Naive thymus-derived CD4-positive, alpha-beta T cell (primary cell): ENCODE measurements at regions not wholly inside any gene's neighbourhood (a gene's known extent, or its start where the extent isn't known, plus 50 kb on each side); places are given as distances from the start of the nearest gene placed in this dataset.

Source experiments
- ATAC-seq: fragments of 150-1000 bp; cut with Tn5 transposase; 2 replicates; pipeline ENCODE4 v1.10.0; 2021; ENCODE audit warnings: mild to moderate bottlenecking, moderate library complexity
- CTCF ChIA-PET: fragments of 350-600 bp; sonication (Branson Sonifier 250); formaldehyde crosslinking; loops from one replicate; lab custom pipeline; 2021; ENCODE audit warnings: antibody characterized with exemption; lab: Charles Lee
- POLR2A ChIA-PET: fragments of 350-600 bp; sonication (Branson Sonifier 250); formaldehyde crosslinking; loops from one replicate; lab custom pipeline; 2021; ENCODE audit warnings: antibody characterized with exemption, inconsistent platforms; lab: Charles Lee
- DNase-seq, 9 donors: peaks; one replicate each; pipeline versions ENCODE4 v3.0.0 to v3.0.0-alpha.2; 2020 to 2022; ENCODE audit warnings: mixed read lengths in 1 of 9
- H3K27ac ChIP-seq: one replicate; pipeline ENCODE4 v1.7.0; 2013; ENCODE audit warnings: mild to moderate bottlenecking, low read depth, low read length, moderate library complexity
- H3K27me3 ChIP-seq, 2 donors: one replicate each; pipeline ENCODE4 v1.7.0; 2013; ENCODE audit warnings: low read length in 2 of 2, mild to moderate bottlenecking in 2 of 2, moderate library complexity in 2 of 2; ENCODE audit not compliant: control insufficient read depth in 2 of 2, insufficient read depth in 2 of 2
- H3K36me3 ChIP-seq, 3 experiments: 1 replicate in 2 of 3; 2 replicates in 1 of 3; pipeline ENCODE4 v1.7.0; 2013; ENCODE audit warnings: low read length in 3 of 3, mild to moderate bottlenecking in 3 of 3, moderate library complexity in 1 of 3; ENCODE audit not compliant: insufficient read depth in 3 of 3, control insufficient read depth in 2 of 3
- H3K4me1 ChIP-seq, 2 donors: one replicate each; pipeline ENCODE4 v1.7.0; 2013; ENCODE audit warnings: low read length in 2 of 2, mild to moderate bottlenecking in 2 of 2, moderate library complexity in 1 of 2; ENCODE audit not compliant: control insufficient read depth in 2 of 2, insufficient read depth in 2 of 2
- H3K4me3 ChIP-seq: 2 replicates; pipeline ENCODE4 v1.7.0; 2013; ENCODE audit warnings: mild to moderate bottlenecking, low read length
- H3K9me3 ChIP-seq, 3 experiments: 1 replicate in 2 of 3; 2 replicates in 1 of 3; pipeline ENCODE4 v1.7.0; 2013; ENCODE audit warnings: low read length in 3 of 3; ENCODE audit not compliant: control insufficient read depth in 2 of 3
- H3K27ac Mint-ChIP-seq, 9 donors: one replicate each; pipeline ENCODE4 v1.8.0; 2020 to 2022; ENCODE audit warnings: mixed read lengths in 9 of 9, mild to moderate bottlenecking in 8 of 9, moderate library complexity in 5 of 9, inconsistent platforms in 2 of 9
- H3K27me3 Mint-ChIP-seq, 5 donors: one replicate each; pipeline ENCODE4 v1.8.0; 2021 to 2022; ENCODE audit warnings: mixed read lengths in 5 of 5, mild to moderate bottlenecking in 1 of 5
- H3K36me3 Mint-ChIP-seq, 5 donors: one replicate each; pipeline ENCODE4 v1.8.0; 2020 to 2022; ENCODE audit warnings: mixed read lengths in 5 of 5, mild to moderate bottlenecking in 3 of 5, inconsistent platforms in 1 of 5
- H3K4me1 Mint-ChIP-seq, 7 donors: one replicate each; pipeline ENCODE4 v1.8.0; 2020 to 2022; ENCODE audit warnings: mixed read lengths in 7 of 7, mild to moderate bottlenecking in 3 of 7, inconsistent platforms in 1 of 7
- H3K4me3 Mint-ChIP-seq, 10 donors: one replicate each; pipeline ENCODE4 v1.8.0; 2020 to 2022; ENCODE audit warnings: mild to moderate bottlenecking in 10 of 10, mixed read lengths in 10 of 10, moderate library complexity in 6 of 10, inconsistent platforms in 2 of 10
- H3K9me3 Mint-ChIP-seq, 11 donors: one replicate each; pipeline ENCODE4 v1.8.0; 2020 to 2022; ENCODE audit warnings: mixed read lengths in 11 of 11, mild to moderate bottlenecking in 4 of 11, inconsistent platforms in 1 of 11, moderate library complexity in 1 of 11
- intact Hi-C, 2 donors: fragments of 100-400 bp; cut with micrococcal nuclease; formaldehyde crosslinking; loops; one replicate each; pipeline ENCODE4 v1.15.1; 2023

GRCh38 chr3:16808393-16809107 lies 76.2 kb upstream of the PLCL2 start:
- peaks cover 8 to 36% (median 25%) of the 10 kb centered on the region in 7 donors for H3K4me1 Mint-ChIP-seq
- H3K4me3 ChIP-seq: no peak overlapping the region
- CTCF ChIA-PET: interaction anchor here (0.6 to 1.5 kb wide), 7 partner anchors 19 to 931 kb away, joined by 3 to 4 read pairs (median 3); no protein-coding TSS in a partner anchor
- peaks cover 0 to 1% (median 0%) of the 10 kb centered on the region in 11 donors for H3K9me3 Mint-ChIP-seq
- H3K27ac ChIP-seq: no peak overlapping the region
- intact Hi-C loops: loop anchor here in 1 of 2 donors (1.0 to 5.0 kb wide), 5 partner anchors 76 to 425 kb away; partner anchors contain the start of gene PLCL2
- H3K27me3 Mint-ChIP-seq: peaks cover 0 to 43% (median 0%) of the 10 kb centered on the region in 5 donors
- no peaks in the 10 kb centered on the region for H3K27me3 ChIP-seq
- H3K4me3 Mint-ChIP-seq: no peak overlapping the region
- H3K4me1 ChIP-seq: peaks cover 13 to 14% of the 10 kb centered on the region in 2 donors
- no peak for ATAC-seq
- H3K27ac Mint-ChIP-seq: no peak overlapping the region
- H3K36me3 Mint-ChIP-seq: no peaks in the 10 kb centered on the region
- H3K9me3 ChIP-seq: no peaks in the 10 kb centered on the region
- H3K36me3 ChIP-seq: no peaks in the 10 kb centered on the region
- peak in 2 of 9 donors; percentile 8 to 16 for DNase-seq
- POLR2A ChIA-PET: interaction anchor here (0.7 to 1.7 kb wide), 2 partner anchors 15 to 34 kb away, joined by 3 read pairs; no protein-coding TSS in a partner anchor

DNA sequence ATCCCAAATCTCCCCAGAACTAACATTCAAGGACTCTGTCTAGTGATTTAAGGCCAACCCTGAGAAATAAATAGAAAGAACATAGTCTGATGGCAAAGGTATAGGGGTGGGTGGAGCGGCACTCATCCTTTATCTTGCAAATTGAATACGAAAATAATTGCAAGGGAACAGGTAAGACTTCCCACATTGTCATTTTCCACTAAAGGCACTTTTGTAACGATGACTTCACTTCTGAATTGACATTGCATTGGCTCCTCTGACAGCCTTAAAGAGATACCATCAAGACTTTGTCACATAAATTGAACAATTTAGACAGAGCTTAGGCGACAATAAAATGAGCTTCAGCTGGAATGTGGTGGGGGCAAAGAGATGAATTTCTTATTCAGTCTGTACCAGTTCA lies 75.3 kb upstream of the PLCL2 start:
- POLR2A ChIA-PET: interaction anchor here (1.2 kb wide), 1 partner anchor 33 kb away, joined by 5 read pairs; no protein-coding TSS in a partner anchor
- no peaks in the 10 kb centered on the region for H3K9me3 ChIP-seq
- ATAC-seq (no peak), DNase-seq (no peak)
- H3K9me3 Mint-ChIP-seq: peaks cover 0 to 3% (median 1%) of the 10 kb centered on the region in 11 donors
- H3K4me1 ChIP-seq: peaks cover 13 to 14% of the 10 kb centered on the region in 2 donors
- no peak overlapping the region for H3K27ac ChIP-seq
- H3K27me3 Mint-ChIP-seq: peaks cover 0 to 42% (median 0%) of the 10 kb centered on the region in 5 donors
- no peaks in the 10 kb centered on the region for H3K36me3 ChIP-seq
- H3K4me3 Mint-ChIP-seq: no peak overlapping the region
- intact Hi-C loops: loop anchor here in 1 of 2 donors (1.0 to 5.0 kb wide), 5 partner anchors 75 to 424 kb away; partner anchors contain the start of gene PLCL2
- H3K27ac Mint-ChIP-seq: no peak overlapping the region
- H3K36me3 Mint-ChIP-seq: peaks cover 0 to 3% (median 0%) of the 10 kb centered on the region in 5 donors
- CTCF ChIA-PET: interaction anchor here (0.6 to 1.5 kb wide), 4 partner anchors 13 to 222 kb away, joined by 3 to 5 read pairs (median 3); no protein-coding TSS in a partner anchor
- H3K4me1 Mint-ChIP-seq: peaks cover 8 to 36% (median 25%) of the 10 kb centered on the region in 7 donors
- H3K4me3 ChIP-seq: no peak overlapping the region
- no peaks in the 10 kb centered on the region for H3K27me3 ChIP-seq

DNA sequence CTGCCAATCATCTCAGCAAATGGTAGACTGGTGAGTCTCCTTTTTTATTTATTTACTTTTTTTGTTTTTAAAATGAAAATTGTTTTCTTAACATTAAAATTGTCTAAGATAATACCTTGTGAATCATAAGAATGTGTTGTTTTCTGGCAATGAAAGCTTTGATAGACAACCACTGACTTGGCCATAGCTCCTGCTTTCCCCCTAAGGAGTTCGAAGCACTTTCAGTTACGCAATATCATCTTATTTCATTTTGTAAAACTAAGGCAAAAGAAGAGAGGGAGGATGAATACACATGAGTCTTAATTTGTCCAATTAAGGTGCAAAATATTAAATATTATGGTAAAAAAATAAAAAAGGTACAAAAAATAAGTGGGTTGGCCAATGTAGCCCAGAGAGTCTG lies 74.8 kb upstream of the PLCL2 start:
- DNase-seq: no peak
- H3K9me3 Mint-ChIP-seq: peaks cover 0 to 5% (median 0%) of the 10 kb centered on the region in 11 donors
- H3K27me3 Mint-ChIP-seq: peaks cover 0 to 37% (median 0%) of the 10 kb centered on the region in 5 donors
- Histone ChIP-seq H3K4me1 (peaks cover 13 to 14% of the 10 kb centered on the region in 2 donors), H3K27ac (no peak overlapping the region), H3K4me3 (no peak overlapping the region), H3K36me3 (no peaks in the 10 kb centered on the region), H3K27me3 (no peaks in the 10 kb centered on the region), H3K9me3 (no peaks in the 10 kb centered on the region)
- ChIA-PET CTCF (interaction anchor here (1.1 to 1.5 kb wide), 3 partner anchors 13 to 208 kb away, joined by 3 to 5 read pairs (median 3); no protein-coding TSS in a partner anchor), POLR2A (interaction anchor here (1.2 kb wide), 1 partner anchor 32 kb away, joined by 5 read pairs; no protein-coding TSS in a partner anchor)
- H3K4me1 Mint-ChIP-seq: peaks cover 8 to 36% (median 25%) of the 10 kb centered on the region in 7 donors
- peaks cover 0 to 5% (median 0%) of the 10 kb centered on the region in 5 donors for H3K36me3 Mint-ChIP-seq
- intact Hi-C loops: loop anchor here in 1 of 2 donors (1.0 to 5.0 kb wide), 5 partner anchors 75 to 423 kb away; partner anchors contain the start of gene PLCL2
- H3K27ac Mint-ChIP-seq: no peak overlapping the region
- no peak overlapping the region for H3K4me3 Mint-ChIP-seq
- no peak for ATAC-seq

DNA sequence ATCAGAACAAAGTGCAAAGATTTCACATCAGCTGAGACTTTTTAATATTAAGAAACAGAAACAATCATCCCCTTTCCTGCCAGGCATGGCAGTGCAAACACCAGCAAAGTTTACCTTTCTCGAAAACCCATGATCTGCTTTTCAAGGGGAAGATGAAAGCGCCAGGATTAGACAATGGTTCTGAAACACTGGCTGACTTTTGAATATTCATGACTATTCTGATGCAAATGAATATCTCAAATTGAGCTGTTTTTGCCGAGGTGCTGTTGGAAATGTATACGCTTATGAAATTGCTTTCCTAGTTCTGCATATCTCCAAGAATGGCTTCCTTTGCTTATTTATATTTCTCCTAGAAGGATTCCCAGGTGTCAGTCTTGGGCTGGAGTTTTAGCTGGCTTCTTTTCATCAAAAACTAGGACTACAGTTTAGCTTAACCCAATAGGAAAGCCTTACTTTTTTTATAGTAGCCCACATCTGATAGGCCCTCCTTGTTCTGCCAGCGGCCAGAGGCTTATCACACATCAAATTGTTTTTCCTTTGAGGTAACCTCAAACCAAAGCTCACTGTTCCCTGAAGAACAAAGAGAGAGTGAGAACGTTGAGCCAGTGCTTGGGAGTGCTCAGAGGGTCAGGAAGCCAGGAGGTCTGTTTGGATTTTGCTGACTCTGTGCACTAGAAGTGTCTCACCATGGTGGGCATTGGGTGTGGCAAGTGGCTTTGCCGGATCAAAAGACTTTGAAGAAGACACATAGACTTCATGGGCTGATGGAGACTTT lies 74.0 kb upstream of the PLCL2 start:
- ChIA-PET CTCF (interaction anchor here (0.6 to 1.2 kb wide), 5 partner anchors 12 to 440 kb away, joined by 3 to 5 read pairs (median 3); no protein-coding TSS in a partner anchor), POLR2A (interaction anchor here (0.8 to 1.2 kb wide), 2 partner anchors 31 to 86 kb away, joined by 3 to 5 read pairs; no protein-coding TSS in a partner anchor)
- intact Hi-C loops: no loop called here
- Mint-ChIP-seq H3K27ac (no peak overlapping the region), H3K27me3 (peaks cover 0 to 34% (median 0%) of the 10 kb centered on the region in 5 donors), H3K36me3 (peaks cover 0 to 5% (median 0%) of the 10 kb centered on the region in 5 donors), H3K4me1 (peaks cover 8 to 36% (median 25%) of the 10 kb centered on the region in 7 donors), H3K9me3 (peaks cover 0 to 8% (median 0%) of the 10 kb centered on the region in 11 donors), H3K4me3 (peak overlapping the region in 5 of 10 donors; percentile 6 to 43 (median 28))
- ATAC-seq: no peak
- Histone ChIP-seq H3K9me3 (no peaks in the 10 kb centered on the region), H3K27ac (no peak overlapping the region), H3K27me3 (no peaks in the 10 kb centered on the region), H3K36me3 (no peaks in the 10 kb centered on the region), H3K4me3 (no peak overlapping the region), H3K4me1 (peaks cover 13 to 14% of the 10 kb centered on the region in 2 donors)
- peak in 1 of 9 donors; percentile 10 for DNase-seq

DNA sequence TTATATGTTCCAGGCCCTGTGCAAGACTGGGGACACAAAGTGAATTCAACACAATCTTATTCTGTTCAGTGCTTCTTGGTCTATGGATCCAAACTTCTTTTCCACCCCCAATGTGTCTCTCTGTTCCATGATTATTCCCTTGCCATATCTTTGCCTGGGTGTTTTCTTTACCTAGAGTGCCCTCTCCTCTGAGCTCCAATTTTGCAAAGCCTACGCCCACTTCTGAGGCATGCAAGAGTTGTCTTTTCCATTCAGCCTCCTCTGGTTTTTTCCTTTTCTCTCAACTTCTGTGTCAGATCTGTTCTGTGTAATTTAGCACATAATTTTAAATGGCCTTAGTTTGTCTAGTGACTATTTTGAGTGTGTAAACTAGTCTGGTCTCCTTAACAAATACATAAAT lies 72.8 kb upstream of the PLCL2 start:
- Mint-ChIP-seq H3K9me3 (peaks cover 0 to 8% (median 0%) of the 10 kb centered on the region in 11 donors), H3K27me3 (peaks cover 0 to 22% (median 0%) of the 10 kb centered on the region in 5 donors), H3K36me3 (peaks cover 0 to 5% (median 0%) of the 10 kb centered on the region in 5 donors), H3K4me1 (peaks cover 8 to 36% (median 25%) of the 10 kb centered on the region in 7 donors), H3K27ac (peak overlapping the region in 4 of 9 donors; percentile 2 to 75 (median 54)), H3K4me3 (peak overlapping the region in 1 of 10 donors; percentile 40)
- Histone ChIP-seq H3K9me3 (no peaks in the 10 kb centered on the region), H3K27ac (no peak overlapping the region), H3K4me1 (peaks cover 13 to 14% of the 10 kb centered on the region in 2 donors), H3K4me3 (no peak overlapping the region), H3K36me3 (no peaks in the 10 kb centered on the region), H3K27me3 (no peaks in the 10 kb centered on the region)
- CTCF ChIA-PET: interaction anchor here (1.2 kb wide), 1 partner anchor 93 kb away, joined by 3 read pairs; no protein-coding TSS in a partner anchor
- DNase-seq (no peak), ATAC-seq (no peak)
- POLR2A ChIA-PET: no interaction called here
- intact Hi-C loops: no loop called here

DNA sequence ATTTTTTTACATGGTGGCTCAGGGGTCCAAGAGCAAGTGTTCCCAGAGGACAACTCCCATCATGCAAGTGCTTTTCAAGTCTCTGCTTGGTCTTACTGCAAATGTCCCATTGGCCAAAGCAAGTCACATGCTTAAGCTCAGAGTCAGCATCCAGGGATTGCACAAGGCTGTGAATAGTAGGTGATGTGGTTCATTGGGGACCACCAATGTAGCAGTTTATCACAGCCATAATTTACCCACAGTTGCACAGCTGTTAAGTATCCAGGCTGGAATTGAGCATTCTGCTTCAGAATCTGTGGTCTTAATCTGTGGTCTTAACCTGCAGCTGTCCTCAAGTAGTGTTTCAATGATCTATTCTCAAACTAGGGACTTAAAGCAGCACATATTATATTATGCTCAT lies 71.4 kb upstream of the PLCL2 start:
- peaks cover 13 to 14% of the 10 kb centered on the region in 2 donors for H3K4me1 ChIP-seq
- H3K27ac Mint-ChIP-seq: no peak overlapping the region
- H3K27ac ChIP-seq: no peak overlapping the region
- ChIA-PET CTCF (no interaction called here), POLR2A (no interaction called here)
- H3K4me3 ChIP-seq: no peak overlapping the region
- ATAC-seq (no peak), DNase-seq (no peak)
- no peaks in the 10 kb centered on the region for H3K9me3 ChIP-seq
- H3K9me3 Mint-ChIP-seq: peaks cover 0 to 8% (median 3%) of the 10 kb centered on the region in 11 donors
- H3K4me3 Mint-ChIP-seq: no peak overlapping the region
- H3K36me3 ChIP-seq: no peaks in the 10 kb centered on the region
- no peaks in the 10 kb centered on the region for H3K27me3 ChIP-seq
- H3K4me1 Mint-ChIP-seq: peaks cover 8 to 40% (median 25%) of the 10 kb centered on the region in 7 donors
- peaks cover 0 to 15% (median 0%) of the 10 kb centered on the region in 5 donors for H3K27me3 Mint-ChIP-seq
- peaks cover 0 to 5% (median 0%) of the 10 kb centered on the region in 5 donors for H3K36me3 Mint-ChIP-seq
- intact Hi-C loops: no loop called here
